GM19025 (cell line): ENCODE measurements at regions not wholly inside any gene's neighbourhood (a gene's known extent, or its start where the extent isn't known, plus 50 kb on each side); places are given as distances from the start of the nearest gene placed in this dataset.

Experiments used
- ATAC-seq: cut with Tn5 transposase; IDR thresholded peaks from one replicate; pipeline ENCODE4 v1.9.1; 2021; ENCODE audit warnings: mild to moderate bottlenecking, low read depth, moderate library complexity; ENCODE audit not compliant: unreplicated experiment

GRCh38 chr5:61263072-61263471 lies 69.0 kb upstream of the ZSWIM6 start:
- ATAC-seq: no peak

DNA sequence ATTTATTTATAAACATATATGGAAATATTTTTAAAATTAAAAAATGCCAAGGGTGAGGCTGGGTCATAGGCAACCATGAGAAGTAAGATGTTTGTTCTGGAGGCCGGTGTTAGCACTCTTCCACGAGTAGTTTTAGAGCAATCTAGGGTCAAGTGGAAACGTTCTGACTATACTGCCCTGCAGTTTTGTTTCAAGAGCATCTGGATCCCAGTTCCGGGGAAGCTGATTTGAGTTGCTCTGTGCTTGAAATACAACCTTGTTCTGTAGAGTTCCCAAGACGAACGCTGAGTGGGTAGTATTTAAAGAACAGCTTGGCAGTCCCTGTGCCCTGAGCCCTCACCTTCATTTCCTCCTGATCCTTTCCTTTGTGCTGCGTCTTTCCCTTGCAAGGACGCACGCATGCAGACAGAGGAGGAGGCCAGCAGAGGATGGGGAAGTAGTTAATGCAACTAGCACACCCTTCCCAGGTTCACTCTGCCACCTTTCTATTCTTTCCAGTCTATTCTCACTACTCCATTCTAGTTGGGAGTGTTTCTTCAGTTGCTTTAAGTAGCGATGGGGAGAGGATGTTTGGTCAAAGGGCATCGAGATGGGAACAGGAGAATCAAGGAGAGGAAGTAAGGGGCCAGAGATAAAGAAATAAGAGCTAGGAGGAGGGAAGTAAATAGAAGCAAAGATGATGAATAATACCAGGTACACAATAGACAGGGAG lies 68.3 kb upstream of the ZSWIM6 start:
- ATAC-seq: no peak

DNA sequence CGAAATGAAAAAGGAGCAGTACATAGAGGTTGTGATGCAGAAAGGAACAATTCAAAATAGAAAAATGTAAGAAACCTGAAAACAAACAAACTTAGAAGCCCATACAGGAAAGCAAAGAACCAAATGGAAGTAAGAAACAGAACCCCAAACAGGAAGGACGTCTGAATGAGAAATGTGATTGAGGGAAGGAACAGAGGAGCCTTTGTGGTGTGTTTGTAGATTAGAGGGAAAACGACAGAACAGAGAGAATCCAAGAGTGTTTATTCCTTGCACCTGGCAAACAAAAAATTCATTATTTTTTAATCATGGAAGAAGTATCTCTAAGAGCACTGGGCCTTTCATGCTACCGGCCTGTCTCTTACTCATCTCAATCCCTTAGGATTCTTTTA lies 67.8 kb upstream of the ZSWIM6 start:
- ATAC-seq: no peak

GRCh38 chr5:61267116-61267515 lies 64.9 kb upstream of the ZSWIM6 start:
- ATAC-seq: no peak

- no peak for ATAC-seq
These were observed 63.2 kb upstream of the ZSWIM6 start for GRCh38 chr5:61268871-61269270.

GRCh38 chr5:61270510-61271165 lies 61.4 kb upstream of the ZSWIM6 start:
- no peak for ATAC-seq

DNA sequence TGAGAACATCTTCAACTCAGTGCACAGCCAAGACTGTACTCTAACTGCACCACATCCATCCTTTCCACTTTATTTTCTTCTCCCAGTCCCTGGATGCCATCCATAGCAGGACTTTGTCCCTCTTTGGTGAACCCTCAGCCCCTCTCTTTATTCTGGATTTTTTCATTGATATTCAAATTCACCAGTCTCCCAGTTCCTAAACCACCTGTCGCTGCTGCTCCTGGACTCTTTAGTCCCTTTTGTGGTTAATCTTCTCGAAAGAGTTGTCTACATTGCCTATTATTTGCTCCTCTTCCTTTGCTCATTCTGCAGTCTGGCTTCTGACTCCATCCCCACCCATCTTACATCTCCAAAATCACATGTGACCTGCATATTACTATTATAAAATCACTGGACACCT lies 59.4 kb upstream of the ZSWIM6 start:
- no peak for ATAC-seq

GRCh38 chr5:61273279-61273975 lies 58.6 kb upstream of the ZSWIM6 start:
- no peak for ATAC-seq

DNA sequence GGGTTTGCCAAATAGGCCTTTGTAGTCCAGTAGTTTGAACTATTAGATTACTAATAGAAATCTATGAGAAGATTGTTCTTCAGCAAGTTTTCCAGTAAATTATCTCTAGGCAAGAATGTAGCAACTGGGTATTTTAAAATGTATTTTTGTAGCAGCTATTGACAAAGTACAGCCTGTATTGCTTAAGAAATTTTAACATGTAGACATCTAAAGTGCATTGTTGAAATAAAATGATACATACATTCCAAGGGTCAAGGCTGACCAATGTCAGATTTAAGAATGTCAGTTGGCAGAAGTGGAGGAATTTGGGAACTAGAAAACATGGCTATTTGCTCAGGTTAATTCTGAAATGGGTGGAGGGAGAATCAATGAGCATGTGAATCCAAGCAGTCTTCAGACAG lies 57.5 kb upstream of the ZSWIM6 start:
- ATAC-seq: no peak

DNA sequence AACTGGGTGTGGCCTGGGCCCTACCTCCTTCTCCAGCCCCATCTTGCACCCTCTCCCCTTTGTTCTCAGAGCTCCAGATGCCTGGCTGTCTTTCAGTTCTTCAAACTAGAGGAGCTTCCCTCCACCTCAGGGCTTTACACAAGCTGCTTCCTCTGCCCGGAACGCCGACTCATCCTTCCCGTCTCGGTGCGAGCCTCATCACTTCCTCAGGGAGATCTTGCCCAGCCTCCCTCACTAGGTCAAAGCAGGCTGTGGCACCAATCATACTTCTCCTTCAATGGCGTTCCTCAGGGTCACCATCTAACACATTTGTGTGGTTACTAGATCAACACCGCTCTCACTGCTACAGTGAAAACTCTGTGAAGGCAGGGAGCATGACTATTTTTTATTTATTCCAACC lies 56.2 kb upstream of the ZSWIM6 start:
- no peak for ATAC-seq

DNA sequence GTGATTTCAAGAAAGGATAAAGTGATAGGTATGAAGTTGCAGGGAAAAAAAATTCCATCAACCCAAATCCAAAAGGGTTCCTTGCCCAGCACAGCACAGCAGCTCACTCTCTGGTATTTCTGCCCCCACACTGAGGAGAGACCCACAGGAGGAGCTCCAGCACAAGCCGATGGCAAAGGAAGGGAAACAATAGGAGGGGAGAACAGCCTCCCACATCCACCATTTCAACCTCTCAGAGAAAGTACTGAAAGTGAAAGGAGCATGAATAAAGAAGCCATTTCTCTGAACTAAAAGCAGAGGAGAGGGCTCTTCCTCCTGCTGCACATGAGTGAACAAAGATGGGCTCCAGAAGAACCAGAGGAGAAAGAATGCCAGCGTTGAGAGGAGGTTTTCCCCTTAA lies 54.9 kb upstream of the ZSWIM6 start:
- ATAC-seq: no peak

DNA sequence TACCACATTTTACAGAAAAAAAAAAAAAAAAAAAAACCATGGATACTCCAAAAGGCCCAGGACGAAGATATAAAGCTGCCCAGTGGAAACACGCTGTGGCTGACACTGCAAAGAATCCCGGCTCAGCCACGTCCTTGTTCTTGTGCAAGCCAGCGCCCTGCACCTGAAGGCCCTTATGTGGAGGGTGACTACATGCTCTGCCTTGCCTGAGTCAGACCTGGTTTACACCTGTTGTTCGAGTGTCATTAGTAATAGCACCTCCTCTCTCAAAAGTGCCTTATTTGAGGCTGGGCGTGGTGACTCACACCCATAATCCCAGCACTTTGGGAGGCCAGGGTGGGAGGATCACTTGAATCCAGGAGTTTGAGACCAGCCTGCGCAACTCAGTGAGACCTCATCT lies 54.3 kb upstream of the ZSWIM6 start:
- no peak for ATAC-seq

DNA sequence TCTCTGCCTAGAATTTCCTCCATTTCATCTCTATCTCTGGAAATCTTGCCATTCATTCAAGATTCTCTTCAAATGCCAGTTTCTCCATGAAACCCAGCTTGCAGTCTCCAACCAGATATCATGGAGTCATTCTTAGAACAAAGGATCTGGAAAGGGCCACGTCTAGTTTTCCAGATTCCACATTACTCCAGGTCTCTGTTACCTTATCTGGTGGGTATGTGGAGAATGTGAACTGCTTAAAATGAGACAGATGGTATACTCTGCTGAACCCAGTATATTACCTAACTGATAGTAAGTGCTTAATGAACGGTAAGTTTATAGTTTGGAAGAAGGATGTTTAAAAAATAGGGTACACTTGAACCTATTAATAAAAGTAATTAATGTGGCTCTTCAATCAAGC lies 52.3 kb upstream of the ZSWIM6 start:
- ATAC-seq: no peak

DNA sequence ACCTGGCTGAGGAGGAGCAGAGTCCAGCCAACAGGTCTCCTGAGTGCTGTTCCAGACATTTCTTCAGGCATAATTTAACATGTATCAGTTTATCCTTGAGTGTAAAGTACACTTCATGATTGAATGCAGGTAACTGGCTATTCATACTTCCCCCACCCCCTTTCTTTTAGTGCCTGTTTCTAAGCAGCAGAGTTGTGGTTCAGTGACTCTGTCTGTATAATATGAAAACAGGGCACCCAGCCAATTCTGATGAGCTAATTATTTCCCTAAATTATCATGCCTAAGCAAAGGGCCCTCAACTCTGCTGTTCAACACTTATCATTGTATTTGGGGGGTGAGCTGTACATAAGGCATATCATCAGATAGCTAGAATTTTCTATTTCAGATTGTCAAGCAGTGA lies 51.9 kb upstream of the ZSWIM6 start:
- no peak for ATAC-seq

DNA sequence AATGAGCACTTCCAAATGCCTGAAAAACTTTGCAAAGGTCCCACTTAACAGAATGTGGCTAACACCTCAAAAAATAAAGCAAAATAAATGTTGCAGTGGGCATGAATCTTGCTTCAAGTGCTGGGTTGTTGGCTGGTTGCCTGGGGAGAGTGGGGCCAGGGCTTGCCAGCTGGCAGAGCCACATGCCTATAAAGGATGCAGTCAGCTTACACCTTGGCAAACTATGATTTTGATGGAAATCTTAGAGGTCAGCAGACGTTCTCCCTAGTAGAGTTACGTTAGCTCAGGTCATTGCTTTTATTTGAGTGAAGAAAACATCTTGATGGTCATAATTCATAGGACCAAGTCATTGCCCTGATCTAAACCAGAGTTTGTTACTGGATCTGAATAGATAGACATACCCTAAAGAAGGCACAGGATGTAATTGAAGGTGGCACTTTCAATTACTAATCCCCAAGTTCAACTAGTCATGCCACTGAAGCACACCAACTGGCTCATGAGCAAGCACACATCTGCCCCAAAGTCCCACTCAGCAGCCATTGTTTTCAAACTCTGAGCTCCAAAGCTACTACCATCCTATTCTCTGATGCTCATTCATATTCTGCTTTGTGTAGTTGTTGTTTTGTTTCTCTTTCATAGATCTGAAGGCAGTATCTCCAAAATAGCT lies 51.2 kb upstream of the ZSWIM6 start:
- no peak for ATAC-seq

GRCh38 chr5:61281686-61282085 lies 50.4 kb upstream of the ZSWIM6 start:
- no peak for ATAC-seq
